ENCODE measurements at regions not wholly inside any gene's neighbourhood (a gene's known extent, or its start where the extent isn't known, plus 50 kb on each side); places are given as distances from the start of the nearest gene placed in this dataset.

DNA sequence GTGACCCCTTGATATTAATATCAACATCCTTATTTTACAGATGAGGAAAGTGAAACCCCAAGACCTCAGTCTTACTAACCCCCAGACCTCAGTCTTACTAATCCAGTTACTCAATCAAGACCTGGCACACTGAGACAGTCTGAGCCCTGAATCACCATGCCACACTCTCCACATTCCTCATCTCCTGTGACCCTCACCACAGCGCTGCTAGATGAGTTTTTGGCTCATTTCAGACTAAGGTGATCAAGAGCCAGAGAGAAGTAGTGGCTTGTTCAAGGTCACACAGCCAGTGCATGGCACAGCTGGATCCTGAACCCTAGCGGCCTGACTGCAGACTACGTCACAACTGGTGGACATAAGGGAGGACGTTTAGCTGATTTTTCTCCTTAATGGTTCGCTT is 579.2 kb downstream of the BCL11B start (continued):
- no peak for TF ChIP-seq ELF1 (IDR thresholded peaks at IDR 0.05)
- no peak for TF ChIP-seq EP300 (IDR thresholded peaks at IDR 0.05; ENCODE audit: borderline replicate concordance in 1 of 2, low read depth in 1 of 2, low read length in 1 of 2)
- TF ChIP-seq MEF2A (IDR thresholded peaks at IDR 0.05; ENCODE audit: borderline replicate concordance, low read depth) = no peak
- no peak for TF ChIP-seq YY1 (IDR thresholded peaks at IDR 0.05; ENCODE audit: low read depth)
- TF ChIP-seq, protein P1, sequence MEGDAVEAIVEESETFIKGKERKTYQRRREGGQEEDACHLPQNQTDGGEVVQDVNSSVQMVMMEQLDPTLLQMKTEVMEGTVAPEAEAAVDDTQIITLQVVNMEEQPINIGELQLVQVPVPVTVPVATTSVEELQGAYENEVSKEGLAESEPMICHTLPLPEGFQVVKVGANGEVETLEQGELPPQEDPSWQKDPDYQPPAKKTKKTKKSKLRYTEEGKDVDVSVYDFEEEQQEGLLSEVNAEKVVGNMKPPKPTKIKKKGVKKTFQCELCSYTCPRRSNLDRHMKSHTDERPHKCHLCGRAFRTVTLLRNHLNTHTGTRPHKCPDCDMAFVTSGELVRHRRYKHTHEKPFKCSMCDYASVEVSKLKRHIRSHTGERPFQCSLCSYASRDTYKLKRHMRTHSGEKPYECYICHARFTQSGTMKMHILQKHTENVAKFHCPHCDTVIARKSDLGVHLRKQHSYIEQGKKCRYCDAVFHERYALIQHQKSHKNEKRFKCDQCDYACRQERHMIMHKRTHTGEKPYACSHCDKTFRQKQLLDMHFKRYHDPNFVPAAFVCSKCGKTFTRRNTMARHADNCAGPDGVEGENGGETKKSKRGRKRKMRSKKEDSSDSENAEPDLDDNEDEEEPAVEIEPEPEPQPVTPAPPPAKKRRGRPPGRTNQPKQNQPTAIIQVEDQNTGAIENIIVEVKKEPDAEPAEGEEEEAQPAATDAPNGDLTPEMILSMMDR (IDR thresholded peaks at IDR 0.05) = no peak
- no peak for TF ChIP-seq SIN3A (IDR thresholded peaks at IDR 0.05; ENCODE audit: borderline replicate concordance, low read depth, low read length)
- TF ChIP-seq POLR2AphosphoS5 (IDR thresholded peaks at IDR 0.05; ENCODE audit: low read depth, low read length) = no peak
- no peak for TF ChIP-seq FOXJ3 (CRISPR knock-in tag; IDR thresholded peaks at IDR 0.05)

DNA sequence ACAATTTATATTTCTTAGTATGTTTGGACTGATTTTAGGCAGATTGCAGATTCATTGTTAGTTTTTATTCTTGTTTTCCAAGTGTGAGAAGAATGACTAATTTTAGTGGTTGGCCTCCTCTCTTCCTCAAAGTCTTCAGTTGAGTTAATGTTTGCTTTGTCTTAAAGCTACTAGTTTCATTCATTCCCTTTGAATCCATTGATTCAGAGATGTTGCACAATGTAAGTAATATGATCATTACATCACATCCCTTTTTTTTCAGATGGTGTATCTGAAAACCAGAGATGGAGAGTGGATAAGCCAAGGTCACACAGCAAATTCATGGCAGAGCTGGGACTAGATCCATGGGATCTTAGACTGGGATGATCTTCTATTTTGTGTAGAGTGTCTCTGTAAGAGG is 577.5 kb downstream of the BCL11B start:
- Histone ChIP-seq H3K4me1 (ENCODE audit: control insufficient read depth in 1 of 2, insufficient read depth in 2 of 2, low read depth in 1 of 2, low read length in 1 of 2) (no peaks in the 10 kb centered on the region), H3K9ac (no peak overlapping the region), H3F3A (replicated peaks; ENCODE audit: insufficient read depth) (no peaks in the 10 kb centered on the region), H2AFZ (ENCODE audit: low read depth) (no peak overlapping the region), H3K4me2 (no peak overlapping the region), H3K27ac (ENCODE audit: low read depth in 2 of 2, low read length in 1 of 2) (no peak overlapping the region), H4K20me1 (ENCODE audit: insufficient read depth) (no peaks in the 10 kb centered on the region), H3K4me3 (ENCODE audit: low read depth in 2 of 2, low read length in 1 of 2) (no peak overlapping the region), H3K9me2 (no peaks in the 10 kb centered on the region), H3K36me3 (replicated peaks in 1 of 2; ENCODE audit: control insufficient read depth in 1 of 2, insufficient read depth in 2 of 2, low read length in 1 of 2) (no peaks in the 10 kb centered on the region), H3K27me3 (ENCODE audit: insufficient read depth) (no peaks in the 10 kb centered on the region), H3K9me3 (no peaks in the 10 kb centered on the region), H3K79me2 (ENCODE audit: insufficient read depth) (no peaks in the 10 kb centered on the region)
- POLR2A ChIA-PET = no interaction called here
- no peak for DNase-seq
- CTCF ChIA-PET = no interaction called here
- TF ChIP-seq, protein P2, sequence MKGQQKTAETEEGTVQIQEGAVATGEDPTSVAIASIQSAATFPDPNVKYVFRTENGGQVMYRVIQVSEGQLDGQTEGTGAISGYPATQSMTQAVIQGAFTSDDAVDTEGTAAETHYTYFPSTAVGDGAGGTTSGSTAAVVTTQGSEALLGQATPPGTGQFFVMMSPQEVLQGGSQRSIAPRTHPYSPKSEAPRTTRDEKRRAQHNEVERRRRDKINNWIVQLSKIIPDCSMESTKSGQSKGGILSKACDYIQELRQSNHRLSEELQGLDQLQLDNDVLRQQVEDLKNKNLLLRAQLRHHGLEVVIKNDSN (IDR thresholded peaks at IDR 0.05; ENCODE audit: borderline replicate concordance, low read depth) = no peak

DNA sequence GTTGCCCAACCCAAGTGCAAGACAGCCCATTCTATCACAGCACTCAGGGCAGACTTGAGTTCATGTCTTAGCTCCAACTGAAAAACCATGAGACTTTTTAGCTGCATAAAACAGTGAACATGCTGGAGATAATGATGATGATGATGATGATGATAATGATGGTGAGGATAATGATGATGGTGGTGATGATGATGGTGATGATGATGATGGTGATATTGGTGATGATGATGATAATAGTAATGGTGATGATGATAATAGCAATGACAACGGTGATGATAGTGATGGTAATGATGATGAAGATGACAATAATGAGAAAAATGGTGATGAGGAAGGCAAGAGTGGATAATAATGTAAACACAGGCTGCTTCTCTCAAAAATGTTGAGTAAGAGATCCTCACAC is 576.2 kb downstream of the BCL11B start:
- H3K27ac ChIP-seq (ENCODE audit: low read depth in 2 of 2, low read length in 1 of 2) = no peak overlapping the region
- no peaks in the 10 kb centered on the region for H3K27me3 ChIP-seq (ENCODE audit: insufficient read depth)
- H3K4me1 ChIP-seq (ENCODE audit: control insufficient read depth in 1 of 2, insufficient read depth in 2 of 2, low read depth in 1 of 2, low read length in 1 of 2) = no peaks in the 10 kb centered on the region
- H4K20me1 ChIP-seq (ENCODE audit: insufficient read depth) = no peaks in the 10 kb centered on the region
- no peaks in the 10 kb centered on the region for H3F3A ChIP-seq (replicated peaks; ENCODE audit: insufficient read depth)
- H3K9me3 ChIP-seq = no peaks in the 10 kb centered on the region
- CTCF ChIA-PET = no interaction called here
- H3K36me3 ChIP-seq (replicated peaks in 1 of 2; ENCODE audit: control insufficient read depth in 1 of 2, insufficient read depth in 2 of 2, low read length in 1 of 2) = no peaks in the 10 kb centered on the region
- POLR2A ChIA-PET = no interaction called here
- H2AFZ ChIP-seq (ENCODE audit: low read depth) = no peak overlapping the region
- H3K4me2 ChIP-seq = no peak overlapping the region
- H3K9ac ChIP-seq = no peak overlapping the region
- no peaks in the 10 kb centered on the region for H3K79me2 ChIP-seq (ENCODE audit: insufficient read depth)
- no peak for DNase-seq
- 2% methylated on average over 1 of the region's 1 CpG for WGBS (ENCODE audit: low lambda C conversion rate)
- H3K4me3 ChIP-seq (ENCODE audit: low read depth in 2 of 2, low read length in 1 of 2) = no peak overlapping the region
- H3K9me2 ChIP-seq = no peaks in the 10 kb centered on the region
- no peak for TF ChIP-seq NFIC (IDR thresholded peaks at IDR 0.05; ENCODE audit: borderline replicate concordance)
- no peak for TF ChIP-seq GABPA (IDR thresholded peaks at IDR 0.05; ENCODE audit: low read depth)
- no peak for TF ChIP-seq EZH2phosphoT487 (IDR thresholded peaks at IDR 0.05; ENCODE audit: borderline replicate concordance, low read depth)
- TF ChIP-seq, protein P3, sequence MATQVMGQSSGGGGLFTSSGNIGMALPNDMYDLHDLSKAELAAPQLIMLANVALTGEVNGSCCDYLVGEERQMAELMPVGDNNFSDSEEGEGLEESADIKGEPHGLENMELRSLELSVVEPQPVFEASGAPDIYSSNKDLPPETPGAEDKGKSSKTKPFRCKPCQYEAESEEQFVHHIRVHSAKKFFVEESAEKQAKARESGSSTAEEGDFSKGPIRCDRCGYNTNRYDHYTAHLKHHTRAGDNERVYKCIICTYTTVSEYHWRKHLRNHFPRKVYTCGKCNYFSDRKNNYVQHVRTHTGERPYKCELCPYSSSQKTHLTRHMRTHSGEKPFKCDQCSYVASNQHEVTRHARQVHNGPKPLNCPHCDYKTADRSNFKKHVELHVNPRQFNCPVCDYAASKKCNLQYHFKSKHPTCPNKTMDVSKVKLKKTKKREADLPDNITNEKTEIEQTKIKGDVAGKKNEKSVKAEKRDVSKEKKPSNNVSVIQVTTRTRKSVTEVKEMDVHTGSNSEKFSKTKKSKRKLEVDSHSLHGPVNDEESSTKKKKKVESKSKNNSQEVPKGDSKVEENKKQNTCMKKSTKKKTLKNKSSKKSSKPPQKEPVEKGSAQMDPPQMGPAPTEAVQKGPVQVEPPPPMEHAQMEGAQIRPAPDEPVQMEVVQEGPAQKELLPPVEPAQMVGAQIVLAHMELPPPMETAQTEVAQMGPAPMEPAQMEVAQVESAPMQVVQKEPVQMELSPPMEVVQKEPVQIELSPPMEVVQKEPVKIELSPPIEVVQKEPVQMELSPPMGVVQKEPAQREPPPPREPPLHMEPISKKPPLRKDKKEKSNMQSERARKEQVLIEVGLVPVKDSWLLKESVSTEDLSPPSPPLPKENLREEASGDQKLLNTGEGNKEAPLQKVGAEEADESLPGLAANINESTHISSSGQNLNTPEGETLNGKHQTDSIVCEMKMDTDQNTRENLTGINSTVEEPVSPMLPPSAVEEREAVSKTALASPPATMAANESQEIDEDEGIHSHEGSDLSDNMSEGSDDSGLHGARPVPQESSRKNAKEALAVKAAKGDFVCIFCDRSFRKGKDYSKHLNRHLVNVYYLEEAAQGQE (IDR thresholded peaks at IDR 0.05; ENCODE audit: low read depth, low read length) = no peak
- TF ChIP-seq, protein P4, sequence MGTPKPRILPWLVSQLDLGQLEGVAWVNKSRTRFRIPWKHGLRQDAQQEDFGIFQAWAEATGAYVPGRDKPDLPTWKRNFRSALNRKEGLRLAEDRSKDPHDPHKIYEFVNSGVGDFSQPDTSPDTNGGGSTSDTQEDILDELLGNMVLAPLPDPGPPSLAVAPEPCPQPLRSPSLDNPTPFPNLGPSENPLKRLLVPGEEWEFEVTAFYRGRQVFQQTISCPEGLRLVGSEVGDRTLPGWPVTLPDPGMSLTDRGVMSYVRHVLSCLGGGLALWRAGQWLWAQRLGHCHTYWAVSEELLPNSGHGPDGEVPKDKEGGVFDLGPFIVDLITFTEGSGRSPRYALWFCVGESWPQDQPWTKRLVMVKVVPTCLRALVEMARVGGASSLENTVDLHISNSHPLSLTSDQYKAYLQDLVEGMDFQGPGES (IDR thresholded peaks at IDR 0.05; ENCODE audit: low read depth, low read length) = no peak
- no peak for TF ChIP-seq EP300 (IDR thresholded peaks at IDR 0.05; ENCODE audit: borderline replicate concordance in 1 of 2, low read depth in 1 of 2, low read length in 1 of 2)
- no peak for TF ChIP-seq JUND (IDR thresholded peaks at IDR 0.05)
- TF ChIP-seq, protein P2 (IDR thresholded peaks at IDR 0.05; ENCODE audit: borderline replicate concordance, low read depth) = no peak
- TF ChIP-seq, protein P5, sequence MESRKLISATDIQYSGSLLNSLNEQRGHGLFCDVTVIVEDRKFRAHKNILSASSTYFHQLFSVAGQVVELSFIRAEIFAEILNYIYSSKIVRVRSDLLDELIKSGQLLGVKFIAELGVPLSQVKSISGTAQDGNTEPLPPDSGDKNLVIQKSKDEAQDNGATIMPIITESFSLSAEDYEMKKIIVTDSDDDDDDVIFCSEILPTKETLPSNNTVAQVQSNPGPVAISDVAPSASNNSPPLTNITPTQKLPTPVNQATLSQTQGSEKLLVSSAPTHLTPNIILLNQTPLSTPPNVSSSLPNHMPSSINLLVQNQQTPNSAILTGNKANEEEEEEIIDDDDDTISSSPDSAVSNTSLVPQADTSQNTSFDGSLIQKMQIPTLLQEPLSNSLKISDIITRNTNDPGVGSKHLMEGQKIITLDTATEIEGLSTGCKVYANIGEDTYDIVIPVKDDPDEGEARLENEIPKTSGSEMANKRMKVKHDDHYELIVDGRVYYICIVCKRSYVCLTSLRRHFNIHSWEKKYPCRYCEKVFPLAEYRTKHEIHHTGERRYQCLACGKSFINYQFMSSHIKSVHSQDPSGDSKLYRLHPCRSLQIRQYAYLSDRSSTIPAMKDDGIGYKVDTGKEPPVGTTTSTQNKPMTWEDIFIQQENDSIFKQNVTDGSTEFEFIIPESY (IDR thresholded peaks at IDR 0.05; ENCODE audit: borderline replicate concordance, low read depth) = no peak

All from SK-N-SH (cell line).